Neuronal stem cell (in vitro differentiated cells): ENCODE measurements at regions not wholly inside any gene's neighbourhood (a gene's known extent, or its start where the extent isn't known, plus 50 kb on each side); places are given as distances from the start of the nearest gene placed in this dataset.
A peak's percentile ranks its signal among the peaks of the same experiment; 100 is the strongest.

ENCODE experiments used
- DNase-seq: peaks from one replicate; pipeline ENCODE4 v3.0.0-alpha.2; 2013; ENCODE audit warnings: low spot score
- H2AFZ ChIP-seq: one replicate; pipeline ENCODE4 v1.6.1; 2013; ENCODE audit warnings: mild to moderate bottlenecking, low read length, inconsistent platforms
- H2AK5ac ChIP-seq: 2 replicates; pipeline ENCODE4 v1.6.1; 2013; ENCODE audit warnings: low read depth, mild to moderate bottlenecking, inconsistent platforms, low read length, moderate library complexity, mixed read lengths
- H2BK120ac ChIP-seq: 2 replicates; pipeline ENCODE4 v1.6.1; 2013; ENCODE audit warnings: low read depth, mild to moderate bottlenecking, inconsistent platforms, low read length, moderate library complexity, mixed read lengths
- H2BK12ac ChIP-seq: one replicate; pipeline ENCODE4 v1.6.1; 2013; ENCODE audit warnings: low read length, inconsistent platforms
- H2BK15ac ChIP-seq: 2 replicates; pipeline ENCODE4 v1.6.1; 2013; ENCODE audit warnings: mild to moderate bottlenecking, low read length, inconsistent platforms, mixed read lengths
- H2BK5ac ChIP-seq: one replicate; pipeline ENCODE4 v1.6.1; 2013; ENCODE audit warnings: inconsistent platforms, mild to moderate bottlenecking, low read length, moderate library complexity
- H3K14ac ChIP-seq: one replicate; pipeline ENCODE4 v1.6.1; 2013; ENCODE audit warnings: low read length, inconsistent platforms
- H3K18ac ChIP-seq: 2 replicates; pipeline ENCODE4 v1.6.1; 2013; ENCODE audit warnings: low read length, inconsistent platforms
- H3K23ac ChIP-seq: 2 replicates; pipeline ENCODE4 v1.6.1; 2013; ENCODE audit warnings: low read depth, mild to moderate bottlenecking, mixed read lengths, low read length, inconsistent platforms; ENCODE audit not compliant: poor library complexity
- H3K27ac ChIP-seq: replicated peaks from 3 replicates; pipeline ENCODE4 v1.5.1; 2013; ENCODE audit warnings: low read length, inconsistent platforms
- H3K27me3 ChIP-seq, 3 experiments: 2 replicates each; pipeline ENCODE4 v1.6.1; 2013; ENCODE audit warnings: low read length in 3 of 3, mild to moderate bottlenecking in 2 of 3, inconsistent platforms in 1 of 3, low read depth in 1 of 3, mixed read lengths in 1 of 3, moderate library complexity in 1 of 3; ENCODE audit not compliant: control insufficient read depth in 3 of 3, insufficient read depth in 3 of 3
- H3K36me3 ChIP-seq, 2 donors: replicated peaks in 1 of 2; 2 replicates each; pipeline ENCODE4 v1.6.1; 2013; ENCODE audit warnings: low read length in 2 of 2; ENCODE audit not compliant: control insufficient read depth in 2 of 2, insufficient read depth in 2 of 2
- H3K4ac ChIP-seq: 2 replicates; pipeline ENCODE4 v1.6.1; 2013; ENCODE audit warnings: inconsistent platforms, mild to moderate bottlenecking, low read length, moderate library complexity
- H3K4me1 ChIP-seq, 2 donors: 1 replicate in 1 of 2; 2 replicates in 1 of 2; pipeline ENCODE4 v1.6.1; 2013; ENCODE audit warnings: low read length in 2 of 2, low read depth in 1 of 2; ENCODE audit not compliant: control insufficient read depth in 2 of 2, insufficient read depth in 1 of 2
- H3K4me2 ChIP-seq: one replicate; pipeline ENCODE4 v1.6.1; 2013; ENCODE audit warnings: mild to moderate bottlenecking, low read length, inconsistent platforms; ENCODE audit not compliant: insufficient read depth, poor library complexity, severe bottlenecking
- H3K4me3 ChIP-seq, 2 donors: 2 replicates each; pipeline ENCODE4 v1.5.1; 2013; ENCODE audit warnings: low read length in 2 of 2, mild to moderate bottlenecking in 2 of 2, inconsistent platforms in 1 of 2, moderate library complexity in 1 of 2
- H3K79me1 ChIP-seq: one replicate; pipeline ENCODE4 v1.6.1; 2013; ENCODE audit warnings: low read depth, mild to moderate bottlenecking, inconsistent platforms, low read length, moderate library complexity
- H3K9ac ChIP-seq: one replicate; pipeline ENCODE4 v1.6.1; 2013; ENCODE audit warnings: mild to moderate bottlenecking, low read depth, low read length, inconsistent platforms; ENCODE audit not compliant: poor library complexity
- H3K9me3 ChIP-seq, 2 donors: replicated peaks in 1 of 2; 2 replicates each; pipeline versions ENCODE3 to v1.6.1; 2013; ENCODE audit warnings: low read length in 2 of 2, mild to moderate bottlenecking in 2 of 2, inconsistent platforms in 1 of 2, low read depth in 1 of 2, mixed read lengths in 1 of 2, moderate library complexity in 1 of 2; ENCODE audit not compliant: control insufficient read depth in 2 of 2, insufficient read depth in 1 of 2
- H4K8ac ChIP-seq: one replicate; pipeline ENCODE4 v1.6.1; 2013; ENCODE audit warnings: low read depth, mild to moderate bottlenecking, inconsistent platforms, low read length, moderate library complexity
- H4K91ac ChIP-seq: one replicate; pipeline ENCODE4 v1.6.1; 2013; ENCODE audit warnings: low read length, low read depth, mild to moderate bottlenecking, inconsistent platforms; ENCODE audit not compliant: poor library complexity
- WGBS, 2 donors: extraction: QIAGEN DNeasy Blood & Tissue Kit; methylation state at CpG; one replicate each; pipeline ENCODE4 v1.1.7; 2013; ENCODE audit warnings: missing lambda C conversion rate in 2 of 2, mixed read lengths in 1 of 2; ENCODE audit not compliant: insufficient read length in 2 of 2, insufficient replicate concordance in 1 of 2; ENCODE audit errors: extremely low coverage in 2 of 2; 5-methylcytosine and 5-hydroxymethylcytosine counted together

- no peak overlapping the region for H3K4me3 ChIP-seq
- H2BK5ac ChIP-seq, result no peak overlapping the region
- H3K36me3 ChIP-seq, result no peaks in the 10 kb centered on the region
- no peak overlapping the region for H2AK5ac ChIP-seq
- H2BK15ac ChIP-seq, result no peak overlapping the region
- DNase-seq, result no peak
- no peak overlapping the region for H3K9ac ChIP-seq
- H4K8ac ChIP-seq, result no peak overlapping the region
- H3K27me3 ChIP-seq, result no peaks in the 10 kb centered on the region
- no peak overlapping the region for H3K23ac ChIP-seq
- no peak overlapping the region for H3K18ac ChIP-seq
- H3K79me1 ChIP-seq, result no peaks in the 10 kb centered on the region
- no peak overlapping the region for H2BK12ac ChIP-seq
- no peak overlapping the region for H3K14ac ChIP-seq
- no peak overlapping the region for H3K4ac ChIP-seq
- H3K4me1 ChIP-seq, result no peaks in the 10 kb centered on the region
- no peak overlapping the region for H4K91ac ChIP-seq
- no peak overlapping the region for H3K4me2 ChIP-seq
- peaks cover 0 to 2% of the 10 kb centered on the region in 2 donors for H3K9me3 ChIP-seq
- H3K27ac ChIP-seq, result no peak overlapping the region
- no peak overlapping the region for H2AFZ ChIP-seq
- H2BK120ac ChIP-seq, result no peak overlapping the region
Observed at GRCh38 chr16:54779549-54779948, 151.1 kb upstream of the IRX5 start.

DNA sequence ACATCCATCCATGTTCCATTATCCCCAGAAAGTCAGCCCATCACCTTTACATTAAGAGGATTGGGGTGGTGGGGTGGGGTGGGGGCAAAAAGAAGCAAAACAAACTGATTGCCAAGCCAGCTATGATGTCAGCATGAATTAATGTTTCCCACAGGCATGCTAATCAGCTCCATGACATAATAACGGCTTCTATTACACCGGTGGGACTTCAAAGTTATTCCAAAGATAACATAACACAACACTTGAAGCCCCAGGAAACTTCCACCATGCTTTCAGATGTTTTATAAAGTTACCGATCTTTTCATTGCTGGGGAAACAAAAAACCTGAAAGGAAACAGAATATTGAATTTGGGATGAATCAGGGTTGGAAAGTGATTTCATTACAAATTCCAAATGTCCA, 155.9 kb upstream of the IRX5 start:
- Histone ChIP-seq H2AFZ (peak overlapping the region; percentile 76), H3K18ac (no peak overlapping the region), H3K27me3 (no peaks in the 10 kb centered on the region), H2BK5ac (no peak overlapping the region), H3K4ac (no peak overlapping the region), H3K23ac (no peak overlapping the region), H3K14ac (no peak overlapping the region), H3K27ac (no peak overlapping the region), H3K4me1 (no peaks in the 10 kb centered on the region), H2AK5ac (no peak overlapping the region), H3K79me1 (no peaks in the 10 kb centered on the region), H2BK12ac (no peak overlapping the region), H4K91ac (no peak overlapping the region), H3K9ac (no peak overlapping the region), H4K8ac (no peak overlapping the region), H3K4me3 (no peak overlapping the region), H3K4me2 (no peak overlapping the region), H2BK120ac (no peak overlapping the region), H3K36me3 (no peaks in the 10 kb centered on the region), H2BK15ac (no peak overlapping the region), H3K9me3 (no peaks in the 10 kb centered on the region)
- no peak for DNase-seq
- WGBS, 2 donors, result no CpG with 5 or more reads among the region's 3 CpGs

DNA sequence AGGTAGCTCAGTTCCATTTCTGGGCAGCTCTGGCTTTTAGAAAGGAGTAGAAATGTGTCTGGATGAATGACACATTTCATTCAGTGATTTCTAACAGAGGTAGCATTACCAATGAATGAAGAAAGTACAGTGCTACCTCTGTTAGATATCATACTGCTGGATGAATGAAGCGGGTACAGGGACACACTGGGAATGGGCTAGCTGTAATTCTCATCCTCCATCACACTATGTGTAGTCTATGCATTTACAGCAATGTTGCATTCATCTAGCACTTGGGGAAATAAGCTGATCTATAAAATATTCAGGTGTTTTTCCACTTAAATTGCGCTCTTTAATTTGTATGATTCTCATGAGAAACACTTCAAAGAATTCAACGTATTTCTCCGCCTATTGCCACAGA, 158.3 kb upstream of the IRX5 start:
- Histone ChIP-seq H3K9ac (no peak overlapping the region), H4K91ac (no peak overlapping the region), H3K18ac (no peak overlapping the region), H2BK120ac (no peak overlapping the region), H2BK15ac (no peak overlapping the region), H2AFZ (no peak overlapping the region), H3K4ac (no peak overlapping the region), H2BK5ac (no peak overlapping the region), H3K36me3 (no peaks in the 10 kb centered on the region), H2BK12ac (no peak overlapping the region), H3K27me3 (no peaks in the 10 kb centered on the region), H3K27ac (no peak overlapping the region), H3K4me3 (no peak overlapping the region), H3K23ac (no peak overlapping the region), H3K14ac (no peak overlapping the region), H2AK5ac (no peak overlapping the region), H4K8ac (no peak overlapping the region), H3K4me2 (no peak overlapping the region), H3K9me3 (no peaks in the 10 kb centered on the region), H3K4me1 (no peaks in the 10 kb centered on the region), H3K79me1 (no peaks in the 10 kb centered on the region)
- DNase-seq, result no peak
- WGBS, 2 donors, result no CpG with 5 or more reads among the region's 4 CpGs

DNA sequence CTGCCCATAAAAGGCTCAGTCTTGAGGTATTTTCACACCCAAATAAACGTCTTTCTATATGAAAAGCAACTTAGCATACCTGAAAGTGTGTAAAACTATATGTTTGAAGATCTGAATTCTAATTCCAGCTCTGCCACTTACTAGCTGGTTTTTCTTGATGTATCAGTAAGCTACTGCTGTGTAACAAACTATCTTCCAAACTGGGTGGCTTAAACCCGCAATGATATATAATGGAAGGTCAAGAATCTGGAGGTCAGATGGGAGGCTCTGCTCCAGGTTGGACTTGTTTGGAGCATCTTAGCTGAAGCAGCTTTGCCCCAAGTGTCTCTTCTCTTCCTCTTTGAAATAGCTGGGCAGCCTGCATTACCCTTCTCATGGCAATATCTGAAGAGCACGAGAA, 164.3 kb upstream of the IRX5 start:
- Histone ChIP-seq H2BK120ac (no peak overlapping the region), H3K36me3 (no peaks in the 10 kb centered on the region), H4K91ac (no peak overlapping the region), H3K23ac (no peak overlapping the region), H2BK15ac (no peak overlapping the region), H3K9me3 (no peaks in the 10 kb centered on the region), H3K4me3 (no peak overlapping the region), H2BK5ac (no peak overlapping the region), H4K8ac (no peak overlapping the region), H2AFZ (no peak overlapping the region), H3K9ac (no peak overlapping the region), H3K27me3 (no peaks in the 10 kb centered on the region), H3K27ac (no peak overlapping the region), H3K4ac (no peak overlapping the region), H3K4me2 (no peak overlapping the region), H3K79me1 (no peaks in the 10 kb centered on the region), H2AK5ac (no peak overlapping the region), H3K14ac (no peak overlapping the region), H2BK12ac (no peak overlapping the region), H3K18ac (no peak overlapping the region), H3K4me1 (no peaks in the 10 kb centered on the region)
- no peak for DNase-seq
- no CpG with 5 or more reads among the region's 3 CpGs for WGBS, 2 donors
